ENCODE measurements at regions not wholly inside any gene's neighbourhood (a gene's known extent, or its start where the extent isn't known, plus 50 kb on each side); places are given as distances from the start of the nearest gene placed in this dataset.

- TF ChIP-seq MAX (IDR thresholded peaks at IDR 0.05) (no peak), ASH2L (IDR thresholded peaks at IDR 0.05; ENCODE audit: low read length) (no peak), TEAD4 (IDR thresholded peaks at IDR 0.05; ENCODE audit: low read depth, low read length) (no peak), SP2 (IDR thresholded peaks at IDR 0.05; ENCODE audit: low read length) (no peak), TAF1 (IDR thresholded peaks at IDR 0.05; ENCODE audit: low read depth, low read length) (no peak), SP1 (IDR thresholded peaks at IDR 0.05; ENCODE audit: low read depth, low read length) (no peak), HDAC6 (IDR thresholded peaks at IDR 0.05; ENCODE audit: low read depth, low read length) (no peak), POLR2A (IDR thresholded peaks at IDR 0.05; ENCODE audit: control extremely low read depth in 1 of 2, low read depth in 2 of 2, low read length in 2 of 2) (no peak), SAP30 (IDR thresholded peaks at IDR 0.05; ENCODE audit: insufficient read depth, insufficient replicate concordance, low read length) (no peak)
Observed at GRCh38 chr12:111297703-111298426, 71.0 kb downstream of the PHETA1 start.
